H1 (cell line): ENCODE measurements at regions not wholly inside any gene's neighbourhood (a gene's known extent, or its start where the extent isn't known, plus 50 kb on each side); places are given as distances from the start of the nearest gene placed in this dataset.

Experiments
- CTCF ChIA-PET: fragments of 300-600 bp; sonication (Branson Sonifier 250); formaldehyde crosslinking; loops from one replicate; lab custom pipeline; 2021; ENCODE audit not compliant: partially characterized antibody; lab: Charles Lee
- POLR2A ChIA-PET: fragments of 300-600 bp; sonication (Branson Sonifier 250); formaldehyde crosslinking; loops from one replicate; lab custom pipeline; 2021; ENCODE audit warnings: inconsistent platforms; ENCODE audit not compliant: partially characterized antibody; lab: Charles Lee
- DNase-seq, 2 experiments: peaks; one replicate each; pipeline versions ENCODE4 v3.0.0 to v3.0.0-alpha.2; 2010 to 2022; ENCODE audit warnings: low spot score in 2 of 2, low read depth in 1 of 2, mixed read lengths in 1 of 2
- FAIRE-seq: peaks from 2 replicates; lab custom pipeline; 2011; peaks lifted over from hg19 to GRCh38; lab: Jason Lieb, UNC
- H2AFZ ChIP-seq: 2 replicates; pipeline ENCODE4 v1.8.1; 2012; ENCODE audit warnings: low read length, inconsistent platforms
- H2AK5ac ChIP-seq: 2 replicates; pipeline ENCODE4 v1.6.1; 2013; ENCODE audit warnings: low read depth, low read length
- H2BK120ac ChIP-seq: replicated peaks from 2 replicates; pipeline ENCODE3; 2013; ENCODE audit warnings: low read depth, low read length, inconsistent platforms
- H2BK12ac ChIP-seq: 2 replicates; pipeline ENCODE4 v1.6.1; 2013; ENCODE audit warnings: low read depth, low read length
- H2BK15ac ChIP-seq: 2 replicates; pipeline ENCODE4 v1.6.1; 2013; ENCODE audit warnings: low read length
- H2BK20ac ChIP-seq: 2 replicates; pipeline ENCODE4 v1.6.1; 2013; ENCODE audit warnings: low read length
- H2BK5ac ChIP-seq: 2 replicates; pipeline ENCODE4 v1.6.1; 2013; ENCODE audit warnings: low read depth, low read length
- H3K14ac ChIP-seq: 2 replicates; pipeline ENCODE4 v1.6.1; 2013; ENCODE audit warnings: inconsistent platforms; ENCODE audit not compliant: insufficient read length
- H3K18ac ChIP-seq: 2 replicates; pipeline ENCODE4 v1.6.1; 2013; ENCODE audit warnings: low read length; ENCODE audit errors: extremely low read depth
- H3K23ac ChIP-seq: 2 replicates; pipeline ENCODE4 v1.6.1; 2013; ENCODE audit warnings: inconsistent platforms; ENCODE audit not compliant: insufficient read length
- H3K23me2 ChIP-seq: 2 replicates; pipeline ENCODE4 v1.6.1; 2013; ENCODE audit warnings: low read depth, low read length
- H3K27ac ChIP-seq: 2 replicates; pipeline ENCODE4 v1.6.1; 2011; ENCODE audit warnings: low read depth, low read length, inconsistent platforms
- H3K27me3 ChIP-seq, 4 experiments: replicated peaks in 1 of 4; 1 replicate in 1 of 4; 2 replicates in 3 of 4; pipeline versions ENCODE4 v1.6.1 to v1.8.1; 2011 to 2013; ENCODE audit warnings: low read length in 3 of 4, mild to moderate bottlenecking in 3 of 4, inconsistent platforms in 2 of 4, mixed read lengths in 2 of 4, moderate library complexity in 1 of 4; ENCODE audit not compliant: control insufficient read depth in 3 of 4, insufficient read depth in 3 of 4; ENCODE audit errors: extremely low read depth in 1 of 4
- H3K36me3 ChIP-seq, 4 experiments: 2 replicates each; pipeline versions ENCODE4 v1.6.1 to v1.8.1; 2011 to 2013; ENCODE audit warnings: mild to moderate bottlenecking in 4 of 4, low read length in 3 of 4, moderate library complexity in 2 of 4, control low read depth in 1 of 4, inconsistent platforms in 1 of 4; ENCODE audit not compliant: insufficient read depth in 4 of 4, control insufficient read depth in 2 of 4
- H3K4ac ChIP-seq: replicated peaks from 2 replicates; pipeline ENCODE3; 2013; ENCODE audit warnings: low read length, low read depth, mixed read lengths, inconsistent platforms; ENCODE audit not compliant: insufficient read length
- H3K4me1 ChIP-seq, 4 experiments: replicated peaks in 1 of 4; 1 replicate in 1 of 4; 2 replicates in 3 of 4; pipeline versions ENCODE4 v1.6.1 to v1.8.1; 2011 to 2013; ENCODE audit warnings: low read length in 3 of 4, inconsistent platforms in 2 of 4, mixed read lengths in 1 of 4; ENCODE audit not compliant: insufficient read depth in 4 of 4, control insufficient read depth in 3 of 4
- H3K4me2 ChIP-seq, 2 experiments: 2 replicates each; pipeline versions ENCODE4 v1.6.1 to v1.8.1; 2011 to 2013; ENCODE audit warnings: low read depth in 2 of 2, low read length in 2 of 2, control low read depth in 1 of 2, inconsistent platforms in 1 of 2, mild to moderate bottlenecking in 1 of 2; ENCODE audit not compliant: insufficient read depth in 1 of 2
- H3K4me3 ChIP-seq, 4 experiments: fragments of 200-600, 300-600 bp in 1 of 4; sonication (generic), shearing (Covaris generic), sonication (Bioruptor Twin) in 1 of 4; 2 replicates each; pipeline versions ENCODE4 v1.5.1 to v1.8.1; 2011 to 2016; ENCODE audit warnings: low read length in 4 of 4, low read depth in 3 of 4, control low read depth in 2 of 4, inconsistent platforms in 2 of 4, mild to moderate bottlenecking in 2 of 4, mixed read lengths in 1 of 4, moderate library complexity in 1 of 4; ENCODE audit not compliant: insufficient read depth in 2 of 4; ENCODE audit errors: extremely low read depth in 1 of 4
- H3K56ac ChIP-seq: replicated peaks from 2 replicates; pipeline ENCODE3; 2013; ENCODE audit warnings: low read depth, mild to moderate bottlenecking, mixed read lengths, low read length, inconsistent platforms; ENCODE audit not compliant: insufficient read length
- H3K79me1 ChIP-seq: 2 replicates; pipeline ENCODE4 v1.6.1; 2013; ENCODE audit warnings: low read depth, low read length, control low read depth
- H3K79me2 ChIP-seq, 2 experiments: 2 replicates each; pipeline versions ENCODE4 v1.6.1 to v1.8.1; 2012 to 2013; ENCODE audit warnings: low read length in 2 of 2, mild to moderate bottlenecking in 2 of 2, inconsistent platforms in 1 of 2; ENCODE audit not compliant: insufficient read depth in 2 of 2, control insufficient read depth in 1 of 2
- H3K9ac ChIP-seq, 4 experiments: replicated peaks in 1 of 4; 1 replicate in 1 of 4; 2 replicates in 3 of 4; pipeline versions ENCODE4 v1.6.1 to v1.8.1; 2011 to 2013; ENCODE audit warnings: low read depth in 3 of 4, low read length in 3 of 4, control low read depth in 2 of 4, mild to moderate bottlenecking in 2 of 4, moderate library complexity in 2 of 4, inconsistent platforms in 1 of 4; ENCODE audit errors: extremely low read depth in 1 of 4
- H3K9me3 ChIP-seq, 2 experiments: 2 replicates each; pipeline versions ENCODE4 v1.6.1 to v1.8.1; 2012 to 2013; ENCODE audit warnings: mild to moderate bottlenecking in 2 of 2, moderate library complexity in 2 of 2, control low read depth in 1 of 2, inconsistent platforms in 1 of 2, low read depth in 1 of 2, low read length in 1 of 2, mixed read lengths in 1 of 2; ENCODE audit not compliant: insufficient read depth in 2 of 2
- H4K20me1 ChIP-seq, 2 experiments: replicated peaks in 1 of 2; 2 replicates each; pipeline versions ENCODE3 to v1.8.1; 2011 to 2013; ENCODE audit warnings: inconsistent platforms in 2 of 2, low read length in 2 of 2, mild to moderate bottlenecking in 1 of 2; ENCODE audit not compliant: insufficient read depth in 2 of 2, control insufficient read depth in 1 of 2
- H4K5ac ChIP-seq: 2 replicates; pipeline ENCODE4 v1.6.1; 2013; ENCODE audit warnings: low read length, low read depth, mixed read lengths, inconsistent platforms; ENCODE audit not compliant: insufficient read length
- H4K8ac ChIP-seq: 2 replicates; pipeline ENCODE4 v1.8.0; 2013; ENCODE audit warnings: mild to moderate bottlenecking, moderate library complexity, low read length, inconsistent platforms; ENCODE audit not compliant: insufficient read depth; ENCODE audit errors: extremely low read depth
- H4K91ac ChIP-seq: replicated peaks from 2 replicates; pipeline ENCODE3; 2013; ENCODE audit warnings: low read length, mixed read lengths, inconsistent platforms; ENCODE audit not compliant: insufficient read length
- ASH2L ChIP-seq: fragments of 200-600, 300-600 bp; sonication (generic); IDR thresholded peaks from one replicate; pipeline ENCODE4 v1.7.1; 2017; ENCODE audit warnings: low read length
- BACH1 ChIP-seq: IDR thresholded peaks from 2 replicates; pipeline ENCODE4 v1.6.1; 2012; ENCODE audit warnings: low read length, improper control_type of control experiment
- CEBPB ChIP-seq: IDR thresholded peaks from 2 replicates; pipeline ENCODE4 v1.6.1; 2012; ENCODE audit warnings: low read depth, low read length
- CTBP2 ChIP-seq: IDR thresholded peaks from 2 replicates; pipeline ENCODE4 v1.7.0; 2011; ENCODE audit warnings: borderline replicate concordance, mild to moderate bottlenecking, moderate library complexity, mixed read lengths, low read length; ENCODE audit not compliant: insufficient read depth, insufficient read length
- FOSL1 ChIP-seq: IDR thresholded peaks from 2 replicates; pipeline ENCODE4 v1.6.1; 2011; ENCODE audit warnings: mild to moderate bottlenecking, low read depth, low read length, moderate library complexity; ENCODE audit not compliant: insufficient read depth
- JUN ChIP-seq: IDR thresholded peaks from 2 replicates; pipeline ENCODE4 v1.6.1; 2011; ENCODE audit warnings: low read depth, mild to moderate bottlenecking, improper control_type of control experiment, low read length
- KDM4A ChIP-seq: IDR thresholded peaks from one replicate; pipeline ENCODE4 v1.7.1; 2012; ENCODE audit warnings: low read depth, mild to moderate bottlenecking, moderate library complexity, low read length, inconsistent platforms; ENCODE audit not compliant: severe bottlenecking
- MAFK ChIP-seq: IDR thresholded peaks from 2 replicates; pipeline ENCODE4 v1.6.1; 2012; ENCODE audit warnings: low read depth, mild to moderate bottlenecking, improper control_type of control experiment, low read length
- RBBP5 ChIP-seq: IDR thresholded peaks from 2 replicates; pipeline ENCODE4 v1.7.1; 2012; ENCODE audit warnings: low read depth, mild to moderate bottlenecking, inconsistent platforms, low read length, moderate library complexity, borderline replicate concordance
- RNF2 ChIP-seq: fragments of 200-900, 300-1000 bp; sonication (generic); IDR thresholded peaks from 2 replicates; pipeline ENCODE4 v1.7.1; 2016; ENCODE audit warnings: borderline replicate concordance, low read depth, mild to moderate bottlenecking, antibody characterized with exemption, low read length; ENCODE audit not compliant: poor library complexity, severe bottlenecking; ENCODE audit errors: missing control alignments
- RXRA ChIP-seq: IDR thresholded peaks from 2 replicates; pipeline ENCODE4 v1.6.1; 2011; ENCODE audit warnings: low read depth, mild to moderate bottlenecking, low read length, moderate library complexity; ENCODE audit not compliant: insufficient read depth
- TAF7 ChIP-seq: optimal IDR thresholded peaks from 2 replicates; pipeline ENCODE3; 2011; ENCODE audit warnings: low read depth, mild to moderate bottlenecking, inconsistent platforms, low read length, moderate library complexity, borderline replicate concordance
- TEAD4 ChIP-seq: IDR thresholded peaks from 2 replicates; pipeline ENCODE4 v1.6.1; 2012; ENCODE audit warnings: low read depth, low read length, inconsistent platforms, mixed read lengths
- USF2 ChIP-seq: IDR thresholded peaks from 2 replicates; pipeline ENCODE4 v1.6.1; 2011; ENCODE audit warnings: low read length, improper control_type of control experiment
- WGBS, 2 experiments: shearing (Covaris generic) in 1 of 2; methylation state at CpG; one replicate each; pipeline versions ENCODE4 v1.1.6 to v1.1.7; 2013 to 2015; ENCODE audit warnings: low lambda C conversion rate in 2 of 2, mixed read lengths in 2 of 2, inconsistent platforms in 1 of 2, low coverage in 1 of 2, missing lambda C conversion rate in 1 of 2; ENCODE audit not compliant: insufficient replicate concordance in 2 of 2, insufficient coverage in 1 of 2, insufficient read length in 1 of 2; ENCODE audit errors: extremely low coverage in 1 of 2, missing lambda C conversion rate in 1 of 2; 5-methylcytosine and 5-hydroxymethylcytosine counted together

GRCh38 chr2:162919111-162919510 lies 80.5 kb upstream of the KCNH7 start:
- CTCF ChIA-PET: no interaction called here
- POLR2A ChIA-PET: no interaction called here
- 79% methylated on average over 1 of the region's 1 CpG; no CpG with 5 or more reads in 1 of the 2 experiments for WGBS, 2 experiments
- Histone ChIP-seq H3K36me3 (no peaks in the 10 kb centered on the region), H2BK5ac (no peak overlapping the region), H3K23me2 (no peaks in the 10 kb centered on the region; the same call in 1 of the 2 replicates), H3K14ac (no peak overlapping the region), H3K18ac (no peak overlapping the region), H2AK5ac (no peak overlapping the region), H4K5ac (no peak overlapping the region), H3K79me1 (no peaks in the 10 kb centered on the region), H2BK20ac (no peak overlapping the region), H3K27me3 (no peaks in the 10 kb centered on the region), H2BK12ac (no peak overlapping the region), H3K9me3 (no peaks in the 10 kb centered on the region), H4K8ac (no peak overlapping the region), H3K4me1 (no peaks in the 10 kb centered on the region), H3K4me2 (no peak overlapping the region), H3K27ac (no peak overlapping the region), H3K23ac (no peak overlapping the region), H4K91ac (no peak overlapping the region), H4K20me1 (no peaks in the 10 kb centered on the region), H3K79me2 (no peaks in the 10 kb centered on the region), H2BK15ac (no peak overlapping the region), H3K4ac (no peak overlapping the region), H3K9ac (no peak overlapping the region), H3K56ac (no peak overlapping the region), H3K4me3 (no peak overlapping the region), H2BK120ac (no peak overlapping the region), H2AFZ (no peak overlapping the region)
- DNase-seq: no peak
- no peak for FAIRE-seq
- TF ChIP-seq RXRA: no peak
- no peak for TF ChIP-seq TEAD4
- no peak for TF ChIP-seq RNF2
- no peak for TF ChIP-seq BACH1
- TF ChIP-seq RBBP5: no peak
- no peak for TF ChIP-seq KDM4A
- no peak for TF ChIP-seq CTBP2
- no peak for TF ChIP-seq JUN
- TF ChIP-seq USF2: no peak
- no peak for TF ChIP-seq CEBPB
- TF ChIP-seq ASH2L: no peak
- no peak for TF ChIP-seq TAF7
- no peak for TF ChIP-seq MAFK
- no peak for TF ChIP-seq FOSL1
